HUES64 (cell line): ENCODE measurements at regions not wholly inside any gene's neighbourhood (a gene's known extent, or its start where the extent isn't known, plus 50 kb on each side); places are given as distances from the start of the nearest gene placed in this dataset.

Source experiments
- H3K27ac ChIP-seq: 2 replicates; pipeline ENCODE4 v1.7.0; 2013; ENCODE audit warnings: low read depth, low read length, inconsistent platforms
- H3K27me3 ChIP-seq: 2 replicates; pipeline ENCODE4 v1.6.1; 2013; ENCODE audit warnings: mild to moderate bottlenecking, low read length; ENCODE audit not compliant: insufficient read depth
- H3K36me3 ChIP-seq: 2 replicates; pipeline ENCODE4 v1.6.1; 2013; ENCODE audit warnings: mild to moderate bottlenecking, low read length; ENCODE audit not compliant: insufficient read depth
- H3K4me1 ChIP-seq: 2 replicates; pipeline ENCODE4 v1.6.1; 2013; ENCODE audit warnings: mild to moderate bottlenecking, low read length, moderate library complexity; ENCODE audit not compliant: insufficient read depth
- H3K4me3 ChIP-seq: 2 replicates; pipeline ENCODE4 v1.5.1; 2013; ENCODE audit warnings: mild to moderate bottlenecking, low read length, moderate library complexity
- H3K9ac ChIP-seq: 2 replicates; pipeline ENCODE4 v1.6.1; 2013; ENCODE audit warnings: mild to moderate bottlenecking, low read depth, low read length
- H3K9me3 ChIP-seq: 2 replicates; pipeline ENCODE4 v1.6.1; 2013; ENCODE audit warnings: low read depth, low read length; ENCODE audit not compliant: insufficient read depth
- WGBS: fragments of 150-250, 120-280 bp; methylation state at CpG from one replicate; pipeline ENCODE4 v1.1.7; 2013; ENCODE audit warnings: missing lambda C conversion rate; 5-methylcytosine and 5-hydroxymethylcytosine counted together

- Histone ChIP-seq H3K4me3 (no peak overlapping the region), H3K9ac (no peak overlapping the region)
Measured at GRCh38 chr22:27149921-27150543, 492.6 kb downstream of the MIAT start.

GRCh38 chr22:27150544-27150941 lies 493.2 kb downstream of the MIAT start:
- Histone ChIP-seq H3K4me3 (no peak overlapping the region), H3K9ac (no peak overlapping the region), H3K4me1 (no peaks in the 10 kb centered on the region; the same call in 1 of the 2 replicates), H3K36me3 (no peaks in the 10 kb centered on the region), H3K27ac (no peak overlapping the region), H3K27me3 (no peaks in the 10 kb centered on the region), H3K9me3 (no peaks in the 10 kb centered on the region)
- 93% methylated on average over 8 of the region's 8 CpGs for WGBS

More at GRCh38 chr22:27149921-27150543, 492.6 kb downstream of the MIAT start:
- no peaks in the 10 kb centered on the region; the same call in 1 of the 2 replicates for H3K4me1 ChIP-seq
- H3K36me3 ChIP-seq = no peaks in the 10 kb centered on the region
- no peaks in the 10 kb centered on the region for H3K9me3 ChIP-seq
- H3K27me3 ChIP-seq = no peaks in the 10 kb centered on the region
- 93% methylated on average over 11 of the region's 12 CpGs for WGBS
- H3K27ac ChIP-seq = no peak overlapping the region

- Histone ChIP-seq H3K4me3 (no peak overlapping the region), H3K27ac (no peak overlapping the region), H3K9me3 (no peaks in the 10 kb centered on the region), H3K9ac (no peak overlapping the region), H3K4me1 (no peaks in the 10 kb centered on the region; the same call in 1 of the 2 replicates), H3K36me3 (no peaks in the 10 kb centered on the region), H3K27me3 (no peaks in the 10 kb centered on the region)
- WGBS = 58% methylated on average over 2 of the region's 2 CpGs
Measured at GRCh38 chr22:27151407-27151806, 494.0 kb downstream of the MIAT start.

- Histone ChIP-seq H3K27ac (no peak overlapping the region), H3K4me1 (no peaks in the 10 kb centered on the region; the same call in 1 of the 2 replicates), H3K36me3 (no peaks in the 10 kb centered on the region), H3K9me3 (no peaks in the 10 kb centered on the region), H3K27me3 (no peaks in the 10 kb centered on the region), H3K4me3 (no peak overlapping the region), H3K9ac (no peak overlapping the region)
- WGBS = 92% methylated on average over 2 of the region's 2 CpGs
Measured at GRCh38 chr22:27152033-27152432, 494.6 kb downstream of the MIAT start.

- Histone ChIP-seq H3K4me3 (no peak overlapping the region), H3K9me3 (no peaks in the 10 kb centered on the region), H3K36me3 (no peaks in the 10 kb centered on the region), H3K27ac (no peak overlapping the region), H3K27me3 (no peaks in the 10 kb centered on the region), H3K9ac (no peak overlapping the region), H3K4me1 (no peaks in the 10 kb centered on the region; the same call in 1 of the 2 replicates)
- no CpG with 5 or more reads among the region's 2 CpGs for WGBS
Measured at GRCh38 chr22:27152883-27153282, 495.5 kb downstream of the MIAT start.

GRCh38 chr22:27153386-27153785 lies 496.0 kb downstream of the MIAT start:
- H3K36me3 ChIP-seq = no peaks in the 10 kb centered on the region
- H3K9ac ChIP-seq = no peak overlapping the region
- H3K4me1 ChIP-seq = no peaks in the 10 kb centered on the region; the same call in 1 of the 2 replicates
- no peak overlapping the region for H3K4me3 ChIP-seq
- H3K27me3 ChIP-seq = no peaks in the 10 kb centered on the region
- no peaks in the 10 kb centered on the region for H3K9me3 ChIP-seq
- 95% methylated on average over 4 of the region's 4 CpGs for WGBS
- no peak overlapping the region for H3K27ac ChIP-seq

- Histone ChIP-seq H3K4me1 (no peaks in the 10 kb centered on the region; the same call in 1 of the 2 replicates), H3K9ac (no peak overlapping the region), H3K9me3 (no peaks in the 10 kb centered on the region), H3K4me3 (no peak overlapping the region), H3K36me3 (no peaks in the 10 kb centered on the region), H3K27ac (no peak overlapping the region), H3K27me3 (no peaks in the 10 kb centered on the region)
- WGBS = 94% methylated on average over 12 of the region's 12 CpGs
Measured at GRCh38 chr22:27154717-27155116, 497.3 kb downstream of the MIAT start.

GRCh38 chr22:27156821-27157489 lies 499.6 kb downstream of the MIAT start:
- H3K27me3 ChIP-seq = no peaks in the 10 kb centered on the region
- no peak overlapping the region for H3K9ac ChIP-seq
- H3K36me3 ChIP-seq = no peaks in the 10 kb centered on the region
- H3K4me1 ChIP-seq = no peaks in the 10 kb centered on the region
- no peak overlapping the region for H3K27ac ChIP-seq
- 88% methylated on average over 8 of the region's 8 CpGs for WGBS
- no peaks in the 10 kb centered on the region for H3K9me3 ChIP-seq
- H3K4me3 ChIP-seq = no peak overlapping the region

GRCh38 chr22:27157666-27158370 lies 500.4 kb downstream of the MIAT start:
- Histone ChIP-seq H3K36me3 (no peaks in the 10 kb centered on the region), H3K27ac (no peak overlapping the region), H3K9me3 (no peaks in the 10 kb centered on the region), H3K4me3 (no peak overlapping the region), H3K9ac (no peak overlapping the region), H3K27me3 (no peaks in the 10 kb centered on the region), H3K4me1 (no peaks in the 10 kb centered on the region)
- 82% methylated on average over 11 of the region's 13 CpGs for WGBS

- Histone ChIP-seq H3K27me3 (no peaks in the 10 kb centered on the region), H3K9me3 (no peaks in the 10 kb centered on the region), H3K36me3 (no peaks in the 10 kb centered on the region), H3K4me3 (no peak overlapping the region), H3K4me1 (no peaks in the 10 kb centered on the region), H3K27ac (no peak overlapping the region), H3K9ac (no peak overlapping the region)
- 80% methylated on average over 5 of the region's 8 CpGs for WGBS
Measured at GRCh38 chr22:27159016-27159415, 501.6 kb downstream of the MIAT start.

- Histone ChIP-seq H3K9me3 (no peaks in the 10 kb centered on the region), H3K9ac (no peak overlapping the region), H3K27ac (no peak overlapping the region), H3K36me3 (no peaks in the 10 kb centered on the region), H3K4me1 (no peaks in the 10 kb centered on the region), H3K4me3 (no peak overlapping the region), H3K27me3 (no peaks in the 10 kb centered on the region)
- WGBS = 64% methylated on average over 10 of the region's 10 CpGs
Measured at GRCh38 chr22:27159716-27160295, 502.4 kb downstream of the MIAT start.
